Dedifferentiated amniotic fluid mesenchymal stem cell (primary cell): ENCODE measurements at regions not wholly inside any gene's neighbourhood (a gene's known extent, or its start where the extent isn't known, plus 50 kb on each side); places are given as distances from the start of the nearest gene placed in this dataset.

Source experiments
- DNase-seq: peaks from one replicate; pipeline ENCODE4 v3.0.0-alpha.2; 2016; ENCODE audit errors: extremely low spot score

DNA sequence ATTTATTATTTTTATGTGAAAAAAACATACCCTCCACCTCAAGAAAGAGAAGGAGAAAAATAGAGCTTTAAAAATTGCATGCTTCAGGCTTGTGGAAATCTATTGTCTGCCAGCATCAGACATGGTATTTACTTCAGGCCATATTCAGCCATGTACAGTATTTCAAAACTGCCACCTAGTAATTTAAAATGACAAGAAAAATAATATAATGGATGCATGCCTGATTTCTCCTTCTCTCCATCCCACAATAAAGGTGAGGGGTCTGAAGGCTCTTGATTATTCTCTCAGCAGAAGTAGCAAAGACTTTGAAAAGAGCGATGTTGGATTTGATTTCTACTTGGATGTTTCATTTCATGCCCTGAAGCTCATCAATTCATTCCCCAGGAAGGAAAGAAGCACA, 250.7 kb downstream of the TBC1D4 start:
- no peak for DNase-seq

DNA sequence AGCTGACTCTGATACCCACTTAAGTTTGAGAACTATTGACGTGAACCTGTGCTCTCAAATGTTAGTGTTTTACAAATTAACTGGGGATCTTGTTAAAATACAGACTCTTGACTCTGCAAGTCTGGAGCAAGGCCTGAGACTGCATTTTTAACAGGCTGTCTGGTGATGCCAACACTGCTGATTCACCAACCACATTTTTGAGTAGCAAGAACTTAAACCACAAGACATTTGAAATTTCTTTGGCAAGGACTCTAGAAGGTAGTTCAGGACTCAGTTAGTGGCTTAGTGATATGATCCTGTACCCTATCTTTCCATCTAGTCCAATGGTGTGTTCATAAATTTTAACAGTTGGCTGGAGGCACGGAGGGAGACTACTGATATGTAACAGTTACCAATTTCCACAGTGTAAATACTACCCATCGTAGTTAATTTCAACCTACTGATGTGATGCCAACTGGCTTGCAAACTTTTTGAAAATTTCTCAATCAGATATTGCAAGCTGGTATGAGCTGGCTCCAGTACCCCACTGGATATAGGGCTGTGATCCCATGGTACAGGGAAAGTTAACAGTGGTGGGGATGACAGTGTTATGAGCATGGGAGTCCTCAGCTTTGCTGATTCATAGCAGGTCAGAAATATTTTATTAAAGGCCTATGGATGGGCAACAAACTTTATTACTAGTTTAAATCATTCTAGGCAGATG, 255.1 kb downstream of the TBC1D4 start:
- DNase-seq, result peak; percentile 84

- no peak for DNase-seq
These were observed 255.9 kb downstream of the TBC1D4 start for GRCh38 chr13:75226092-75226491.

- DNase-seq, result no peak
These were observed 256.5 kb downstream of the TBC1D4 start for GRCh38 chr13:75225288-75226032.

GRCh38 chr13:75224053-75224742, 257.8 kb downstream of the TBC1D4 start:
- no peak for DNase-seq

DNA sequence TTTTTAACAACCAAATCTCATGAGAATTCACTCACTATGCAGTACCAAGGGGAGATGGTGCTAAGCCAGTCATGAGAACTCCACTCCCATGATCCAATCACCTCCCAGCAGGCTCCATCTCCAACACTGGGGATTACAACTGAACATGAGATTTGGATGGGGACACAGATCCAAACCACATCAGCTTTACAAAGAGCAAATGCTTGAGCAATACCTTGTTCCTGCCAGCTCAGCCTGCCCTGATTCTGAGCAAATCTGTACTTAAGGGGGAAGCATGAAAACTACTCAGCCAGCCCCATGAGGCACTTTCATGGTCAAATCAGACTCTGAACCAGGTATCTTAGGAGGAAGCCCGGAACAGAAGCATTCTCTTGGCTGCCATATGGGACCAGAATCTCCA, 259.9 kb downstream of the TBC1D4 start:
- DNase-seq, result no peak

DNA sequence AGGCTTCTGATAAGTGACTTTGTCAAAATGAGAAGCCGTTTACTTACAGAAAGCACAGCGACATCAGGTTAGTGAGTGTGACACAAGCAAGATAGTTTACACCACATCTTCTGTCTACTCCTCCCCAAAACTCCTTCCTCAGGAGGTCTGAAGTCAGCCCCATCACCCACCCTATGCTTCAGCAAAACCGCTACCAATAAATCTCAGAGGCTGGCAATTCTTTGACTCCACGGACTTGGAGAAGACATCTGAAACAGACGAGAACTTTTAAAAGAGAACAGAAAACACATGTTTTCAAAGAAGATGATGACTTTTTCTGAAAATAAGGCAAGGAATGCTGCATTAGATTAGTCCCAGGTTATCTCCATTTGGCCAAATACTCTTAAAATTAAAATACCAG, 261.1 kb downstream of the TBC1D4 start:
- DNase-seq, result no peak

DNA sequence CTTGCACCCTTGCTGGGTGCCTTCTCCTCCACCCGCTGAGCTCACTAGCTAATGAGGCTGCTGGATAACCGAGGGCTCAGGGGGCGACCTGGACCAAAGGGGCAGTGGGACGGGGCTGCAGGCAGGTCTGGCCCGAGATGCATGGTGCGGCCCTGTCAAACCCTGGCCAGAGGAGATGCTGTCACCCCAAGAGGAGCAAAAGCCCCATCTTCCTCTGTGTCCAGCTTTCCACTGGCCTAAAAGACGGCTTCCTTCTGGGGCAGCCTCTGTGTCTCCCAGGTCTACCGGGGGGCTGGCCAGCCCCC, 261.8 kb downstream of the TBC1D4 start:
- DNase-seq, result no peak

GRCh38 chr13:75219479-75220237, 262.3 kb downstream of the TBC1D4 start:
- DNase-seq, result peak; percentile 72

GRCh38 chr13:75217949-75218348, 264.0 kb downstream of the TBC1D4 start:
- peak; percentile 50 for DNase-seq

GRCh38 chr13:75216038-75216437, 265.9 kb downstream of the TBC1D4 start:
- DNase-seq, result no peak

- DNase-seq, result no peak
These were observed 267.1 kb downstream of the TBC1D4 start for GRCh38 chr13:75214846-75215245.

DNA sequence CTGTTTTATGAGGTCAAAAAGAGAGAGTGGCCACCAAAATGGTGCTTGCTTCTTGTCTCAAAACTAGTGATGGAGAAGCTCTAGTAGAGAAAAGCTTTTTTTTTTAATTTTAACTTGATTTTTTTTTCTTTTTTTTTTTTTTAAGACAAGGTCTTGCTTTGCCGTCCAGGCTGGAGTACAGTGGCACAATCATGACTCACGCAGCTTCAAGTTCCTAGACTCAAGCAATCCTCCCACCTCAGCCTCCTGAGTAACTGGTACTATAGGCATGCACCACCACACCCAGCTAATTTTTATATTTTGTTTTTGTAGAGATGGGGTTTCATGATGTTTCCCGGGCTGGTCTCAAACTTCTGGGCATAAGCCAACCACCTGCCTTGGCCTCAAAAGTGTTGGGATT, 279.0 kb downstream of the TBC1D4 start:
- DNase-seq, result no peak

- DNase-seq, result no peak
These were observed 284.2 kb downstream of the TBC1D4 start for GRCh38 chr13:75197803-75198202.

- peak; percentile 28 for DNase-seq
These were observed 285.7 kb downstream of the TBC1D4 start for GRCh38 chr13:75196147-75196837.

- no peak for DNase-seq
These were observed 286.3 kb downstream of the TBC1D4 start for GRCh38 chr13:75195495-75196146.

DNA sequence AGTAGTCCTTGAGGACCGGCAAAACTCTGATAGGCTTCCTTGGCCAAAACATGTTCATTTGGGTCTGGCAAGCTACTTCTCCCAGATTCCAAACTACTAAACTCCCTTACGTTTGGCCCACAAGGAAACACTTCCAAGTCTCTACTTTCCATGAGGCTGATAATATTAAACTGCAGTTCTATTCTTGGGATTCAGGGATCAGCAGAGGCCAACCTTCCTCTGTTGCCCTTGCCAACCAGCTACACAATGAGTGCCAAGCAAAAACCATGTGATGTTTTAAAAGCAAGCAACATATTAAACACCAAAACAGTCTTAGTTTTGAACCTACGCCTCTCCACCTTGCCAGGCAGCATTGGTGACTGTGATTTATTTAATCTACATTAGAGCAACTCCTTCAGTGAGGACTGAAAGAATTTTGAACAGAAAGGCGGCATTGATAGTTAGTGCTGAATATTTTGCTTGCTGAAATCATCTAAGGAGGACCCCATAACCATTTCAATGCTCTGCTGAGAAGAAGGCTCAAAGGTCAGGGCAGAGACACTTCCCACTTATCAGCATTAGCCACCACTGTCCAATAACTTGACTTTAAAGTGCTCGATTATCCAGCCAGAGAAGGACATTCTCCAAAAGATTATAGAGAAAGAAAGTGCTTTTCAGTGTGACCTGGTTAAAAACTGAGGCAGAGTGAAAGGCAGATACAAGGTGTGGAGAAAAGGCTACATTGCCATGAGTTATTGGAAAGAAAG, 287.1 kb downstream of the TBC1D4 start:
- DNase-seq, result no peak

DNA sequence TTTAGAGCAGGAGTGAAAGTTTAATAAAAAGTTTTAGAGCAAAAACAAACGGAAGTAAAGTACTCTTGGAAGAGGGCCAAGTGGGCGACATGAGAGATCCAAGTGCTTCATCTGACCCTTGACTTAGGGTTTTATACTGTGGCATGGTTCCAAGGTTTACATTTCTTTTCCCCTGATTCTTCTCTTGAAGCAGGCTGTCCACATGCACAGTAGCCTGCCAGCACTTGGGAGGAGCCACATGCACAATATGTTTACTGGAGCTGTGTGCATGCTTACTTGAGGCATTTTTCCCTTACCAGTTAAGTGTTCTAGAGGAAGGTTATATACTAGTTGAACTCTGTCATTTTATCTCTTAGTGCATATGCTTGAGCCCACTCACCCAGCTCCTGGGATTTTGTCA, 295.6 kb downstream of the TBC1D4 start:
- no peak for DNase-seq

DNA sequence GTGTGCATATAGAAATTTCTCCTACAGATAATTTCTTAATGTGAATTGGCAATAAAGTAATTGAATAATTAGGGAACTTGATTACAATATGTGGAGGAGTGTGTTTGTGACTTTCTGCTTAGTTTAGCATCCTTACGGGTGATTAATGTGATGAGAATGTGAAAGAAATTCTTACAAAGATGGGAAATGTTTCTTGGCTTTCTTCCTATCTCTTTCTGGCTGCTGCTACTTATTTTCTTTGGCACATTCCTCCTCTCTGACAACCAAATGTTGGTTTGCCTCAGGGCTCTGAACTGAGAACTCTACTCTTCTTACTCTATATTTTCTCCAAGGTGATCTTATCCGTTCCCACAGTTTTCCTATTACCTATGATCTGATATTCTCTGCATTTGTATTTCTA, 300.1 kb downstream of the TBC1D4 start:
- DNase-seq, result peak; percentile 54

- DNase-seq, result no peak
These were observed 301.0 kb downstream of the TBC1D4 start for GRCh38 chr13:75180805-75181455.
